ENCODE measurements at regions not wholly inside any gene's neighbourhood (a gene's known extent, or its start where the extent isn't known, plus 50 kb on each side); places are given as distances from the start of the nearest gene placed in this dataset.

GRCh38 chr6:130716466-130716865 is 110.7 kb upstream of the SMLR1 start:
- TF ChIP-seq CTCF (IDR thresholded peaks at IDR 0.05; ENCODE audit: low read depth, low read length) (no peak), EZH2phosphoT487 (IDR thresholded peaks at IDR 0.05; ENCODE audit: low read depth) (no peak)

Data from OCI-LY3 (cell line).